Kidney tubule cell (primary cell): ENCODE measurements at regions not wholly inside any gene's neighbourhood (a gene's known extent, or its start where the extent isn't known, plus 50 kb on each side); places are given as distances from the start of the nearest gene placed in this dataset.
"Not testable (repeated sequence)": the region's sequence is repeated elsewhere in the genome, so short reads cannot be mapped to it uniquely, and the experiment has no call there.

ENCODE experiments used
- DNase-seq: peaks from one replicate; pipeline ENCODE4 v3.0.0-alpha.2; 2018; ENCODE audit warnings: low spot score

GRCh38 chr2:55772109-55772980 lies 78.7 kb upstream of the PNPT1 start:
- DNase-seq, result peak; percentile 13

GRCh38 chr2:55771612-55772011 lies 78.0 kb upstream of the PNPT1 start:
- DNase-seq, result peak; percentile 55

- DNase-seq, result no peak
Observed at GRCh38 chr2:55768991-55769390, 75.3 kb upstream of the PNPT1 start.

- no peak for DNase-seq
Observed at GRCh38 chr2:55766947-55767346, 73.3 kb upstream of the PNPT1 start.

GRCh38 chr2:55765708-55766107 lies 72.1 kb upstream of the PNPT1 start:
- DNase-seq, result not testable (repeated sequence)

- no peak for DNase-seq
Observed at GRCh38 chr2:55763721-55764120, 70.1 kb upstream of the PNPT1 start.

GRCh38 chr2:55761526-55761925 lies 67.9 kb upstream of the PNPT1 start:
- DNase-seq, result no peak

GRCh38 chr2:55761024-55761423 lies 67.4 kb upstream of the PNPT1 start:
- no peak for DNase-seq

- no peak for DNase-seq
Observed at GRCh38 chr2:55760125-55760524, 66.5 kb upstream of the PNPT1 start.

GRCh38 chr2:55759271-55759921 lies 65.8 kb upstream of the PNPT1 start:
- no peak for DNase-seq

- no peak for DNase-seq
Observed at GRCh38 chr2:55751966-55752365, 58.3 kb upstream of the PNPT1 start.

GRCh38 chr2:55743583-55743982 lies 49.9 kb upstream of the PNPT1 start:
- peak; percentile 54 for DNase-seq
